Spleen (tissue), 7 donors: ENCODE measurements at regions not wholly inside any gene's neighbourhood (a gene's known extent, or its start where the extent isn't known, plus 50 kb on each side); places are given as distances from the start of the nearest gene placed in this dataset.
"Not testable (repeated sequence)": the region's sequence is repeated elsewhere in the genome, so short reads cannot be mapped to it uniquely, and the experiment has no call there.

Experiments
- CTCF ChIP-seq, 11 experiments: fragments of 200-600 bp in 7 of 11; fragments of 450-650 bp in 4 of 11; sonication (generic) in 4 of 11; IDR thresholded peaks in 8 of 11; conservative IDR thresholded peaks in 3 of 11; 1 replicate in 7 of 11; 2 replicates in 4 of 11; pipeline versions ENCODE4 v1.4.0 to v1.8.0; 2016 to 2021; ENCODE audit warnings: antibody characterized with exemption in 11 of 11, inconsistent platforms in 4 of 11, mild to moderate bottlenecking in 1 of 11
- POLR2A ChIP-seq, 3 donors: fragments of 450-650 bp; IDR thresholded peaks; one replicate each; pipeline ENCODE4 v1.5.1; 2017; ENCODE audit warnings: antibody characterized with exemption in 3 of 3, mild to moderate bottlenecking in 1 of 3
- POLR2AphosphoS5 ChIP-seq, 3 donors: sonication (generic); formaldehyde crosslinking; IDR thresholded peaks; one replicate each; pipeline ENCODE4 v1.5.1; 2017; ENCODE audit warnings: antibody characterized with exemption in 3 of 3
- donor health status: DM: no; HTN: no; CAD: no; lungs with moderate emphysema.
- donor health status: DM: no; HTN: no; CAD: no.
- donor health status: DM: no; HTN: no; CAD: no.

GRCh38 chr1:199095628-199096027 lies 456.8 kb downstream of the PTPRC start:
- TF ChIP-seq CTCF (IDR thresholded peaks at IDR 0.05 in 8 of 11, conservative IDR thresholded peaks at IDR 0.05 in 3 of 11); POLR2A (IDR thresholded peaks at IDR 0.05); POLR2AphosphoS5 (IDR thresholded peaks at IDR 0.05): not testable (repeated sequence)
